Lung (tissue), 11 donors: ENCODE measurements at regions not wholly inside any gene's neighbourhood (a gene's known extent, or its start where the extent isn't known, plus 50 kb on each side); places are given as distances from the start of the nearest gene placed in this dataset.

Source experiments
- ATAC-seq: fragments of 200-7000 bp; cut with Tn5 transposase; one replicate; pipeline ENCODE4 v1.9.1; 2020; ENCODE audit warnings: moderate number of reproducible peaks; ENCODE audit not compliant: insufficient read depth, low FRiP score
- DNase-seq, 3 donors: peaks; one replicate each; pipeline ENCODE4 v3.0.0-alpha.2; 2013 to 2017
- H3K27ac ChIP-seq, 2 donors: one replicate each; pipeline ENCODE4 v1.5.1; 2013; ENCODE audit warnings: mild to moderate bottlenecking in 2 of 2, moderate library complexity in 2 of 2, control low read depth in 1 of 2, inconsistent platforms in 1 of 2, low read depth in 1 of 2, low read length in 1 of 2
- H3K27me3 ChIP-seq, 3 donors: one replicate each; pipeline ENCODE4 v1.5.1; 2013; ENCODE audit warnings: low read length in 2 of 3; ENCODE audit not compliant: control insufficient read depth in 3 of 3, insufficient read depth in 3 of 3
- H3K36me3 ChIP-seq, 4 donors: one replicate each; pipeline ENCODE4 v1.5.1; 2013; ENCODE audit warnings: low read length in 4 of 4, mild to moderate bottlenecking in 1 of 4, moderate library complexity in 1 of 4; ENCODE audit not compliant: control insufficient read depth in 4 of 4, insufficient read depth in 4 of 4
- H3K4me1 ChIP-seq, 5 donors: one replicate each; pipeline ENCODE4 v1.5.1; 2013; ENCODE audit warnings: low read length in 5 of 5, mild to moderate bottlenecking in 2 of 5, moderate library complexity in 1 of 5; ENCODE audit not compliant: control insufficient read depth in 5 of 5, insufficient read depth in 5 of 5
- H3K4me3 ChIP-seq: one replicate; pipeline ENCODE4 v1.5.1; 2013; ENCODE audit warnings: mild to moderate bottlenecking, control low read depth, moderate library complexity
- H3K9ac ChIP-seq, 2 donors: one replicate each; pipeline ENCODE4 v1.5.1; 2013; ENCODE audit warnings: low read length in 2 of 2, control low read depth in 1 of 2; ENCODE audit not compliant: insufficient read depth in 1 of 2
- H3K9me3 ChIP-seq, 4 donors: one replicate each; pipeline ENCODE4 v1.5.1; 2013; ENCODE audit warnings: low read length in 3 of 4, mild to moderate bottlenecking in 1 of 4, moderate library complexity in 1 of 4; ENCODE audit not compliant: control insufficient read depth in 4 of 4, insufficient read depth in 3 of 4
- WGBS, 2 donors: extraction: QIAGEN DNeasy Blood & Tissue Kit; methylation state at CpG; one replicate each; pipeline ENCODE4 v1.1.7; 2013; 5-methylcytosine and 5-hydroxymethylcytosine counted together
- TF ChIP-seq, protein P1 (sequence below): IDR thresholded peaks from 2 replicates; pipeline ENCODE4 v1.5.1; 2012; ENCODE audit warnings: mild to moderate bottlenecking; ENCODE audit errors: control extremely low read depth, extremely low read depth
- donor health status: control.
- donor health status: control.
- donor health status: Bipolar disorder and iron deficiency.
- donor health status: healthy.
- donor health status: DM: yes; HTN: yes; CAD: no.

DNA sequence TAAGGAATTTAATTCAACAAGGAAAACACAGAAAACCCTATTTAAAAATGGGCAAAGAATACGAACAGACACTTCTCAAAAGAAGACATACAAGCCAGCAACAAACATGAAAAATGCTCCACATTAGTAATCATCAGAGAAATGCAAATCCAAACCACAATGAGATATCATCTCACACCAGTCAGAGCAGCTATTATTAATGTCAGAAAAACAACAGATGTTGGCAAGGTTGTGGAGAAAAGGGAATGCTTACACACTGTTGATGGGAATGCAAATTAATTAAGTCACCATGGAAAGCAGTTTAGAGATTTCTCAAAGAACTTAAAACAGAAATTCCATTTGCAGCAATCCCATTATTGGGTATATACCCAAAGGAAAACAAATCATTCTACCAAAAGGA, 55.2 kb downstream of the GCC1 start:
- WGBS, 2 donors, result 66 to 73% methylated on average over 1 of the region's 1 CpG

DNA sequence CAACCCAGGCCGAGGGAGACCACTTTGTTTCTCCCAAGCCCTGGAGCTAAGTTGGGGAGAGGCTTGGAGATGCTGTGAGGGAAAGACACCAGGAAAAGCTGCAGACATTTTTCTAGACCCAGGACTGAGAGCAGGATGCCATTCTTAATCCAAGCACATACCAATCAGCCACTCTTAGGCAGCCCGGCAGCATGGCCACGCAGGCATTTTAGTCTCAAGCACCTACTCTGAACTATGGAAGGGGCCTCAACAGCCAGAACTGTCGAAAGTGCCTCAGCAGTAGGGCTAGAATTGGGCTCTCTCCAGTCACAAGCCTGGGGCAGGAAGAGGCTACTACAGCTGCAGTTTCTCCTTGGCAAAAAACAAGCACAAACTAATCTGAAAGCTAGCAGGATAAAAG, 57.8 kb downstream of the GCC1 start:
- H3K27ac ChIP-seq, result no peak overlapping the region
- no peaks in the 10 kb centered on the region for H3K4me1 ChIP-seq
- TF ChIP-seq, protein P1, sequence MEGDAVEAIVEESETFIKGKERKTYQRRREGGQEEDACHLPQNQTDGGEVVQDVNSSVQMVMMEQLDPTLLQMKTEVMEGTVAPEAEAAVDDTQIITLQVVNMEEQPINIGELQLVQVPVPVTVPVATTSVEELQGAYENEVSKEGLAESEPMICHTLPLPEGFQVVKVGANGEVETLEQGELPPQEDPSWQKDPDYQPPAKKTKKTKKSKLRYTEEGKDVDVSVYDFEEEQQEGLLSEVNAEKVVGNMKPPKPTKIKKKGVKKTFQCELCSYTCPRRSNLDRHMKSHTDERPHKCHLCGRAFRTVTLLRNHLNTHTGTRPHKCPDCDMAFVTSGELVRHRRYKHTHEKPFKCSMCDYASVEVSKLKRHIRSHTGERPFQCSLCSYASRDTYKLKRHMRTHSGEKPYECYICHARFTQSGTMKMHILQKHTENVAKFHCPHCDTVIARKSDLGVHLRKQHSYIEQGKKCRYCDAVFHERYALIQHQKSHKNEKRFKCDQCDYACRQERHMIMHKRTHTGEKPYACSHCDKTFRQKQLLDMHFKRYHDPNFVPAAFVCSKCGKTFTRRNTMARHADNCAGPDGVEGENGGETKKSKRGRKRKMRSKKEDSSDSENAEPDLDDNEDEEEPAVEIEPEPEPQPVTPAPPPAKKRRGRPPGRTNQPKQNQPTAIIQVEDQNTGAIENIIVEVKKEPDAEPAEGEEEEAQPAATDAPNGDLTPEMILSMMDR, result no peak
- no peak overlapping the region for H3K9ac ChIP-seq
- DNase-seq (peak in 1 of 3 donors; percentile 2), ATAC-seq (no peak)
- H3K9me3 ChIP-seq, result peaks cover 0 to 1% (median 0%) of the 10 kb centered on the region in 4 donors
- no peaks in the 10 kb centered on the region for H3K27me3 ChIP-seq
- 57 to 69% methylated on average over 4 of the region's 4 CpGs for WGBS, 2 donors
- H3K4me3 ChIP-seq, result no peak overlapping the region
- H3K36me3 ChIP-seq, result no peaks in the 10 kb centered on the region

More for the DNA sequence above, 55.2 kb downstream of the GCC1 start:
- no peaks in the 10 kb centered on the region for H3K4me1 ChIP-seq
- H3K27me3 ChIP-seq, result peaks cover 0 to under 1% (median 0%) of the 10 kb centered on the region in 3 donors
- DNase-seq (no peak), ATAC-seq (no peak)
- H3K27ac ChIP-seq, result no peak overlapping the region
- TF ChIP-seq, protein P1, result no peak
- H3K9me3 ChIP-seq, result peaks cover 0 to 3% (median 0%) of the 10 kb centered on the region in 4 donors
- no peaks in the 10 kb centered on the region for H3K36me3 ChIP-seq
- H3K4me3 ChIP-seq, result no peak overlapping the region
- no peak overlapping the region for H3K9ac ChIP-seq

- H3K4me1 ChIP-seq, result no peaks in the 10 kb centered on the region
- no peak for DNase-seq
- ATAC-seq, result no peak
- H3K9ac ChIP-seq, result no peak overlapping the region
- H3K9me3 ChIP-seq, result peaks cover 0 to 3% (median 0%) of the 10 kb centered on the region in 4 donors
- WGBS, 2 donors, result 56 to 61% methylated on average over 5 of the region's 5 CpGs
- no peak overlapping the region for H3K27ac ChIP-seq
- TF ChIP-seq, protein P1, result no peak
- no peak overlapping the region for H3K4me3 ChIP-seq
- H3K36me3 ChIP-seq, result no peaks in the 10 kb centered on the region
- H3K27me3 ChIP-seq, result no peaks in the 10 kb centered on the region
Observed at GRCh38 chr7:127525866-127526480, 59.4 kb downstream of the GCC1 start.

GRCh38 chr7:127516320-127516719, 69.1 kb downstream of the GCC1 start:
- H3K27me3 ChIP-seq, result no peaks in the 10 kb centered on the region
- no peaks in the 10 kb centered on the region for H3K36me3 ChIP-seq
- WGBS, 2 donors, result 80 to 86% methylated on average over 2 of the region's 2 CpGs
- no peak for ATAC-seq
- no peak overlapping the region for H3K4me3 ChIP-seq
- DNase-seq, result no peak
- H3K4me1 ChIP-seq, result no peaks in the 10 kb centered on the region
- no peak overlapping the region for H3K27ac ChIP-seq
- no peaks in the 10 kb centered on the region for H3K9me3 ChIP-seq
- TF ChIP-seq, protein P1, result no peak
- H3K9ac ChIP-seq, result no peak overlapping the region
